GM18505 (cell line): ENCODE measurements at regions not wholly inside any gene's neighbourhood (a gene's known extent, or its start where the extent isn't known, plus 50 kb on each side); places are given as distances from the start of the nearest gene placed in this dataset.

ENCODE experiments used
- ATAC-seq: cut with Tn5 transposase; IDR thresholded peaks from one replicate; pipeline ENCODE4 v1.9.1; 2021; ENCODE audit not compliant: unreplicated experiment
- POLR2A ChIP-seq: IDR thresholded peaks from 4 replicates; pipeline ENCODE4 v1.6.1; 2011; ENCODE audit warnings: borderline replicate concordance; ENCODE audit not compliant: insufficient read depth, insufficient read length; ENCODE audit errors: extremely low read depth

- ATAC-seq = no peak
- no peak for TF ChIP-seq POLR2A
These were observed 64.2 kb upstream of the MYCN start for GRCh38 chr2:15875969-15876705.

- TF ChIP-seq POLR2A = no peak
- ATAC-seq = no peak
These were observed 59.9 kb upstream of the MYCN start for GRCh38 chr2:15880226-15881119.

- no peak for TF ChIP-seq POLR2A
- no peak for ATAC-seq
These were observed 59.3 kb upstream of the MYCN start for GRCh38 chr2:15881120-15881433.

- no peak for ATAC-seq
- no peak for TF ChIP-seq POLR2A
These were observed 58.7 kb upstream of the MYCN start for GRCh38 chr2:15881676-15882075.

- no peak for ATAC-seq
- no peak for TF ChIP-seq POLR2A
These were observed 57.4 kb upstream of the MYCN start for GRCh38 chr2:15882761-15883497.

- ATAC-seq = no peak
- no peak for TF ChIP-seq POLR2A
These were observed 56.7 kb upstream of the MYCN start for GRCh38 chr2:15883684-15884083.

DNA sequence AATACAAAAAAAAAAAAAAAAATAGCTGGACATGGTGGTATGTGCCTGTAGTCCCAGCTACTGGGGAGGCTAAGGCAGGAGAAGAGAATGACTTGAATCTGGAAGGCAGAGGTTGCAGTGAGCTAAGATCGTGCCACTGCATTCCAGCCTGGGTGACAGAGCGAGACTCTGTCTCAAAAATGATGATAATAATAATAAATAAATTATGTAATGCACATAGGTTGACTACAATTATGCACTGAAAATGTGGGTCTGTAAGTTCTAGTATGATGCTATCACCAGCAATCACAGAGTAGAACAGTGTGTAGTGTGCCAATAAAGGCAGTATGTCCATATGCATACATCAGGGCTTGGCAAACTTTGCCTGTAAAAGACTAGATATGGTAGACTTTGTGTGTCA lies 55.6 kb upstream of the MYCN start:
- ATAC-seq = no peak
- no peak for TF ChIP-seq POLR2A

DNA sequence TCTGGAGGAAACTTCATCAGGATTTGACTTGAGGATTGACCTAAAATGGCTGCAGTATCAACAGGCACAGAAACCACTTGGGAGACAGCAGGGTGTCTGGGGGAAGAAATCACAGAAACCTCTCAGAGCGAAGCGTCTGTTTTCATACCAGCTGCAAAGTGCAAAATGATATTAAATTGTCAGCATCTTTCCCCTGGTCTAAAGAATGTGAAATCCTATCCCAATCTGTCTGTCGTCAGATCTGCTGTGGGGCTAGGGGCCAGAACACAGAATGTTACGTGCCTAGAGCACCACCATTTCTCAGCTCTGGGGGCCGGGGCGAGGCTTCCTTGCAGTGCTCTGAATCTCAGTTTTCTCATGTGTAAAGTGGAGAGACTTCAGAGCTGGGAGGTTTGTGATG lies 54.1 kb upstream of the MYCN start:
- no peak for ATAC-seq
- no peak for TF ChIP-seq POLR2A

DNA sequence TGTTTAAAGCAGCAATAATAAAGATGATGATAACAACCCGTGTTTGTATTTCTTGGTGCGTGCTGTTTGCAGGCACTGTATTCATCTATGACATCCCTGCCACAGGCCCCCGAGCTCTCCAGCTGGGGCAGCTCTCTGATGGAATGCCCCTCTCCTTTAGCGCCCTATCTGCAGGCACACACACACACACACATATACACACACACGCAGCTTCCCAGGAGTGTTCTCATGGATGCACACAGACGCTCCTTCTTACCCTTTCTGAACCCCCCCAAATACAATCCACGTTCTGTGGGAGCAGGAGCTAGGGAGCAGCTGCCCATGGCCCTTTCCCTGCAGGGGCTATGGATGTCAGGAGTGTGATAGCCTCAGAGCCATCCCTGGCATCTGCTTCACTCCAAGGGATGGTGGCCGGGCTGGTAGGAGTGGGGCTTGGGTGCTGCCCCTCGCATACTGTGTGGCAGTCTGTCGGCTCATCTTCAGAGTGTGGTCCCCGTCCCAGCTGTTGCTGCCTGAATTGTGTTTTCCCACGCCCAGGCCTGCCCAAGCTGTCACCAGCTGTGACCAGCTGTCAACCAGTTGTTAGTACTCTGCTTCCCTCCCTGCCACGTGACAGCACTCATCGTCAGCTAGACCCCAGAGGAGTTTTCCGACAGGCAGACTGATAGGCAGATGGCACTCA lies 50.8 kb upstream of the MYCN start:
- ATAC-seq = no peak
- no peak for TF ChIP-seq POLR2A

DNA sequence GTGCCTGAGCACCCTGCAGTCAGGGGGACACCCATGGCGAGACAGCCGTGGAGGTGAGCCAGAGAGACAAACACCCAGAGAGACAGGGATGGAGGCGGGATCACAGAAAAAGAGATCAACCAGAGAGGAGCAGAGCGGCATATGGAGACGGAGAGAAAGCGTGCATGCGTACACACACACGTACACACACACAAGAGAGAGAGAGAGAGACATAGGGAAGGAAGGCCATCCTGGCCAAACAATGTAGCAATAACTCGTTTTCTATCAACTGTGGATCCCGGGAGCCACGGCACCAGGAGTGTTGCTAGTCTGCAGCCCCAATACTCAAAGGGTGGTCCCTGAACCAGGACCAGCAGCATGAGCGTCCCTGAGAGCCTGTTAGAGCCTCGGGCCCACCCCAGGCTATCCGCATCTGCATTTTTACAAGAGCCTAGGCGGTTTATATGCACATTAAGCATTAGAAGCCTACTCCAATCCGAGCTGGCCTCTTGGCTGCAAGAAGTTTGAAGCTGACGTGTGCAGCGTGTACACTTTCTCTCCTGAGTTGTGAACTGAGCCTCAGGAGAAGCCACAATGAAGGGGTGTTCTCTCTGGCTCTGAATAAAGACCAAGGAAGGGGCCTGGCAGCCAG lies 50.1 kb upstream of the MYCN start:
- no peak for TF ChIP-seq POLR2A
- no peak for ATAC-seq
